ENCODE measurements at regions not wholly inside any gene's neighbourhood (a gene's known extent, or its start where the extent isn't known, plus 50 kb on each side); places are given as distances from the start of the nearest gene placed in this dataset.

DNA sequence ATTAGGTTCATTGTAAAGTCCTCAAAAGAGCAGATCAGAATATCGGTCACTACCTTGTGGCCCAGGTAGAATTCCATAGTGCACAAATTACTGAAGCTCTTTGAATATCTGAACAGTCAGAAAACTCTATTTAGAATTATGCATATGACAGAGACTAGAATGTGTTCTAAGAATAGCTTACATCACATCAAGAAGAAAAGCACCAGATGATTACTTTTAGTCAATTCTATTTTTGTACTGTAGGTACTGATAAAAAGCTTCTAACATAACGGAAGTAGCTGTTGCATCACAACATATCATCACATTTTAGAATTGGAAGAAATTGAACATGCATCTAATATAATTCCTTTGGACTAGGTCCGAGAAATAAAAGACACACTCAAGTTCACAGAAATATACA lies 946.6 kb upstream of the ARRDC3 start:
- TF ChIP-seq CTCF (conservative IDR thresholded peaks at IDR 0.05) (no peak), ZFX (IDR thresholded peaks at IDR 0.05) (no peak)
